H1 (cell line): ENCODE measurements at regions not wholly inside any gene's neighbourhood (a gene's known extent, or its start where the extent isn't known, plus 50 kb on each side); places are given as distances from the start of the nearest gene placed in this dataset.

ENCODE experiments used
- CTCF ChIA-PET: fragments of 300-600 bp; sonication (Branson Sonifier 250); formaldehyde crosslinking; loops from one replicate; lab custom pipeline; 2021; ENCODE audit not compliant: partially characterized antibody; lab: Charles Lee
- POLR2A ChIA-PET: fragments of 300-600 bp; sonication (Branson Sonifier 250); formaldehyde crosslinking; loops from one replicate; lab custom pipeline; 2021; ENCODE audit warnings: inconsistent platforms; ENCODE audit not compliant: partially characterized antibody; lab: Charles Lee
- DNase-seq, 2 experiments: peaks; one replicate each; pipeline versions ENCODE4 v3.0.0 to v3.0.0-alpha.2; 2010 to 2022; ENCODE audit warnings: low spot score in 2 of 2, low read depth in 1 of 2, mixed read lengths in 1 of 2
- FAIRE-seq: peaks from 2 replicates; lab custom pipeline; 2011; peaks lifted over from hg19 to GRCh38; lab: Jason Lieb, UNC
- H2AFZ ChIP-seq: 2 replicates; pipeline ENCODE4 v1.8.1; 2012; ENCODE audit warnings: low read length, inconsistent platforms
- H2AK5ac ChIP-seq: 2 replicates; pipeline ENCODE4 v1.6.1; 2013; ENCODE audit warnings: low read depth, low read length
- H2BK120ac ChIP-seq: replicated peaks from 2 replicates; pipeline ENCODE3; 2013; ENCODE audit warnings: low read depth, low read length, inconsistent platforms
- H2BK12ac ChIP-seq: 2 replicates; pipeline ENCODE4 v1.6.1; 2013; ENCODE audit warnings: low read depth, low read length
- H2BK15ac ChIP-seq: 2 replicates; pipeline ENCODE4 v1.6.1; 2013; ENCODE audit warnings: low read length
- H2BK20ac ChIP-seq: 2 replicates; pipeline ENCODE4 v1.6.1; 2013; ENCODE audit warnings: low read length
- H2BK5ac ChIP-seq: 2 replicates; pipeline ENCODE4 v1.6.1; 2013; ENCODE audit warnings: low read depth, low read length
- H3K14ac ChIP-seq: 2 replicates; pipeline ENCODE4 v1.6.1; 2013; ENCODE audit warnings: inconsistent platforms; ENCODE audit not compliant: insufficient read length
- H3K18ac ChIP-seq: 2 replicates; pipeline ENCODE4 v1.6.1; 2013; ENCODE audit warnings: low read length; ENCODE audit errors: extremely low read depth
- H3K23ac ChIP-seq: 2 replicates; pipeline ENCODE4 v1.6.1; 2013; ENCODE audit warnings: inconsistent platforms; ENCODE audit not compliant: insufficient read length
- H3K23me2 ChIP-seq: 2 replicates; pipeline ENCODE4 v1.6.1; 2013; ENCODE audit warnings: low read depth, low read length
- H3K27ac ChIP-seq: 2 replicates; pipeline ENCODE4 v1.6.1; 2011; ENCODE audit warnings: low read depth, low read length, inconsistent platforms
- H3K27me3 ChIP-seq, 4 experiments: replicated peaks in 1 of 4; 1 replicate in 1 of 4; 2 replicates in 3 of 4; pipeline versions ENCODE4 v1.6.1 to v1.8.1; 2011 to 2013; ENCODE audit warnings: low read length in 3 of 4, mild to moderate bottlenecking in 3 of 4, inconsistent platforms in 2 of 4, mixed read lengths in 2 of 4, moderate library complexity in 1 of 4; ENCODE audit not compliant: control insufficient read depth in 3 of 4, insufficient read depth in 3 of 4; ENCODE audit errors: extremely low read depth in 1 of 4
- H3K36me3 ChIP-seq, 4 experiments: 2 replicates each; pipeline versions ENCODE4 v1.6.1 to v1.8.1; 2011 to 2013; ENCODE audit warnings: mild to moderate bottlenecking in 4 of 4, low read length in 3 of 4, moderate library complexity in 2 of 4, control low read depth in 1 of 4, inconsistent platforms in 1 of 4; ENCODE audit not compliant: insufficient read depth in 4 of 4, control insufficient read depth in 2 of 4
- H3K4ac ChIP-seq: replicated peaks from 2 replicates; pipeline ENCODE3; 2013; ENCODE audit warnings: low read length, low read depth, mixed read lengths, inconsistent platforms; ENCODE audit not compliant: insufficient read length
- H3K4me1 ChIP-seq, 4 experiments: replicated peaks in 1 of 4; 1 replicate in 1 of 4; 2 replicates in 3 of 4; pipeline versions ENCODE4 v1.6.1 to v1.8.1; 2011 to 2013; ENCODE audit warnings: low read length in 3 of 4, inconsistent platforms in 2 of 4, mixed read lengths in 1 of 4; ENCODE audit not compliant: insufficient read depth in 4 of 4, control insufficient read depth in 3 of 4
- H3K4me2 ChIP-seq, 2 experiments: 2 replicates each; pipeline versions ENCODE4 v1.6.1 to v1.8.1; 2011 to 2013; ENCODE audit warnings: low read depth in 2 of 2, low read length in 2 of 2, control low read depth in 1 of 2, inconsistent platforms in 1 of 2, mild to moderate bottlenecking in 1 of 2; ENCODE audit not compliant: insufficient read depth in 1 of 2
- H3K4me3 ChIP-seq, 4 experiments: fragments of 200-600, 300-600 bp in 1 of 4; sonication (generic), shearing (Covaris generic), sonication (Bioruptor Twin) in 1 of 4; 2 replicates each; pipeline versions ENCODE4 v1.5.1 to v1.8.1; 2011 to 2016; ENCODE audit warnings: low read length in 4 of 4, low read depth in 3 of 4, control low read depth in 2 of 4, inconsistent platforms in 2 of 4, mild to moderate bottlenecking in 2 of 4, mixed read lengths in 1 of 4, moderate library complexity in 1 of 4; ENCODE audit not compliant: insufficient read depth in 2 of 4; ENCODE audit errors: extremely low read depth in 1 of 4
- H3K56ac ChIP-seq: replicated peaks from 2 replicates; pipeline ENCODE3; 2013; ENCODE audit warnings: low read depth, mild to moderate bottlenecking, mixed read lengths, low read length, inconsistent platforms; ENCODE audit not compliant: insufficient read length
- H3K79me1 ChIP-seq: 2 replicates; pipeline ENCODE4 v1.6.1; 2013; ENCODE audit warnings: low read depth, low read length, control low read depth
- H3K79me2 ChIP-seq, 2 experiments: 2 replicates each; pipeline versions ENCODE4 v1.6.1 to v1.8.1; 2012 to 2013; ENCODE audit warnings: low read length in 2 of 2, mild to moderate bottlenecking in 2 of 2, inconsistent platforms in 1 of 2; ENCODE audit not compliant: insufficient read depth in 2 of 2, control insufficient read depth in 1 of 2
- H3K9ac ChIP-seq, 4 experiments: replicated peaks in 1 of 4; 1 replicate in 1 of 4; 2 replicates in 3 of 4; pipeline versions ENCODE4 v1.6.1 to v1.8.1; 2011 to 2013; ENCODE audit warnings: low read depth in 3 of 4, low read length in 3 of 4, control low read depth in 2 of 4, mild to moderate bottlenecking in 2 of 4, moderate library complexity in 2 of 4, inconsistent platforms in 1 of 4; ENCODE audit errors: extremely low read depth in 1 of 4
- H3K9me3 ChIP-seq, 2 experiments: 2 replicates each; pipeline versions ENCODE4 v1.6.1 to v1.8.1; 2012 to 2013; ENCODE audit warnings: mild to moderate bottlenecking in 2 of 2, moderate library complexity in 2 of 2, control low read depth in 1 of 2, inconsistent platforms in 1 of 2, low read depth in 1 of 2, low read length in 1 of 2, mixed read lengths in 1 of 2; ENCODE audit not compliant: insufficient read depth in 2 of 2
- H4K20me1 ChIP-seq, 2 experiments: replicated peaks in 1 of 2; 2 replicates each; pipeline versions ENCODE3 to v1.8.1; 2011 to 2013; ENCODE audit warnings: inconsistent platforms in 2 of 2, low read length in 2 of 2, mild to moderate bottlenecking in 1 of 2; ENCODE audit not compliant: insufficient read depth in 2 of 2, control insufficient read depth in 1 of 2
- H4K5ac ChIP-seq: 2 replicates; pipeline ENCODE4 v1.6.1; 2013; ENCODE audit warnings: low read length, low read depth, mixed read lengths, inconsistent platforms; ENCODE audit not compliant: insufficient read length
- H4K8ac ChIP-seq: 2 replicates; pipeline ENCODE4 v1.8.0; 2013; ENCODE audit warnings: mild to moderate bottlenecking, moderate library complexity, low read length, inconsistent platforms; ENCODE audit not compliant: insufficient read depth; ENCODE audit errors: extremely low read depth
- H4K91ac ChIP-seq: replicated peaks from 2 replicates; pipeline ENCODE3; 2013; ENCODE audit warnings: low read length, mixed read lengths, inconsistent platforms; ENCODE audit not compliant: insufficient read length
- CHD1 ChIP-seq: IDR thresholded peaks from 2 replicates; pipeline ENCODE4 v1.6.1; 2012; ENCODE audit warnings: low read depth, low read length, improper control_type of control experiment
- CTCF ChIP-seq, 3 experiments: IDR thresholded peaks; 1 replicate in 2 of 3; 2 replicates in 1 of 3; pipeline versions ENCODE4 v1.5.1 to v1.6.1; 2011; ENCODE audit warnings: low read length in 3 of 3, mild to moderate bottlenecking in 3 of 3, inconsistent platforms in 2 of 3, low read depth in 1 of 3, moderate library complexity in 1 of 3; ENCODE audit not compliant: insufficient read depth in 1 of 3; ENCODE audit errors: control extremely low read depth in 1 of 3
- FOSL1 ChIP-seq: IDR thresholded peaks from 2 replicates; pipeline ENCODE4 v1.6.1; 2011; ENCODE audit warnings: mild to moderate bottlenecking, low read depth, low read length, moderate library complexity; ENCODE audit not compliant: insufficient read depth
- GTF2F1 ChIP-seq: IDR thresholded peaks from 2 replicates; pipeline ENCODE4 v1.6.1; 2012; ENCODE audit warnings: low read depth, low read length, improper control_type of control experiment, borderline replicate concordance
- RXRA ChIP-seq: IDR thresholded peaks from 2 replicates; pipeline ENCODE4 v1.6.1; 2011; ENCODE audit warnings: low read depth, mild to moderate bottlenecking, low read length, moderate library complexity; ENCODE audit not compliant: insufficient read depth
- TAF1 ChIP-seq: IDR thresholded peaks from 2 replicates; pipeline ENCODE4 v1.6.1; 2011; ENCODE audit warnings: mild to moderate bottlenecking, low read depth, low read length
- WGBS, 2 experiments: shearing (Covaris generic) in 1 of 2; methylation state at CpG; one replicate each; pipeline versions ENCODE4 v1.1.6 to v1.1.7; 2013 to 2015; ENCODE audit warnings: low lambda C conversion rate in 2 of 2, mixed read lengths in 2 of 2, inconsistent platforms in 1 of 2, low coverage in 1 of 2, missing lambda C conversion rate in 1 of 2; ENCODE audit not compliant: insufficient replicate concordance in 2 of 2, insufficient coverage in 1 of 2, insufficient read length in 1 of 2; ENCODE audit errors: extremely low coverage in 1 of 2, missing lambda C conversion rate in 1 of 2; 5-methylcytosine and 5-hydroxymethylcytosine counted together

- no peak overlapping the region for H4K91ac ChIP-seq
- no peak overlapping the region for H3K27ac ChIP-seq
- POLR2A ChIA-PET, result no interaction called here
- no peak overlapping the region for H4K8ac ChIP-seq
- H2BK5ac ChIP-seq, result no peak overlapping the region
- no peak overlapping the region for H3K14ac ChIP-seq
- no peaks in the 10 kb centered on the region for H3K27me3 ChIP-seq
- no peaks in the 10 kb centered on the region for H3K9me3 ChIP-seq
- H3K23me2 ChIP-seq, result no peaks in the 10 kb centered on the region; the same call in 1 of the 2 replicates
- no peaks in the 10 kb centered on the region for H4K20me1 ChIP-seq
- H2BK20ac ChIP-seq, result no peak overlapping the region
- no peak overlapping the region for H3K56ac ChIP-seq
- H3K4ac ChIP-seq, result no peak overlapping the region
- FAIRE-seq (no peak), DNase-seq (no peak)
- no peak overlapping the region for H2BK120ac ChIP-seq
- no peak overlapping the region for H2AK5ac ChIP-seq
- no peak overlapping the region for H2BK12ac ChIP-seq
- H3K79me2 ChIP-seq, result no peaks in the 10 kb centered on the region
- H3K4me3 ChIP-seq, result no peak overlapping the region
- no peaks in the 10 kb centered on the region; a peak in 1 of 7 replicates for H3K4me1 ChIP-seq
- H2AFZ ChIP-seq, result no peak overlapping the region
- no peak overlapping the region for H4K5ac ChIP-seq
- WGBS, 2 experiments, result 91% methylated on average over 3 of the region's 3 CpGs; no CpG with 5 or more reads in 1 of the 2 experiments
- no peaks in the 10 kb centered on the region for H3K79me1 ChIP-seq
- H3K9ac ChIP-seq, result no peak overlapping the region
- CTCF ChIA-PET, result interaction anchor here (0.5 to 1.5 kb wide), 5 partner anchors 49 to 480 kb away, joined by 3 to 4 read pairs (median 3); no protein-coding TSS in a partner anchor
- no peak overlapping the region for H3K18ac ChIP-seq
- no peak overlapping the region for H2BK15ac ChIP-seq
- H3K23ac ChIP-seq, result no peak overlapping the region
- H3K36me3 ChIP-seq, result no peaks in the 10 kb centered on the region
- no peak overlapping the region for H3K4me2 ChIP-seq
- TF ChIP-seq GTF2F1 (no peak), CTCF (IDR thresholded peaks at IDR 0.05; ENCODE audit: control extremely low read depth in 1 of 3, insufficient read depth in 1 of 3, low read depth in 1 of 3, low read length in 3 of 3) (no peak), TAF1 (no peak), RXRA (no peak), CHD1 (no peak), FOSL1 (no peak)
Observed at GRCh38 chr10:124344931-124345330, 73.8 kb downstream of the OAT start.
